Left colon (tissue), 2 donors: ENCODE measurements at regions not wholly inside any gene's neighbourhood (a gene's known extent, or its start where the extent isn't known, plus 50 kb on each side); places are given as distances from the start of the nearest gene placed in this dataset.

Experiments
- ATAC-seq: fragments of 200-7000 bp; cut with Tn5 transposase; one replicate; pipeline ENCODE4 v1.9.1; 2020; ENCODE audit warnings: mild to moderate bottlenecking, moderate library complexity
- DNase-seq, 2 donors: peaks; one replicate each; pipeline ENCODE4 v3.0.0-alpha.2; 2020
- intact Hi-C, 2 donors: fragments of 100-400 bp; cut with DNase I in 1 of 2; cut with micrococcal nuclease in 1 of 2; formaldehyde crosslinking; loops; one replicate each; pipeline versions ENCODE4 v1.11.2 to v1.14.0; 2022; cut with DNase I, micrococcal nuclease
- donor health status: DM: no; HTN: no; CAD: no.
- donor health status: DM: yes; HTN: yes; CAD: no.

GRCh38 chr5:37899037-37899436 lies 59.2 kb upstream of the GDNF start:
- ATAC-seq: no peak
- no peak for DNase-seq
- intact Hi-C loops: no loop called here

DNA sequence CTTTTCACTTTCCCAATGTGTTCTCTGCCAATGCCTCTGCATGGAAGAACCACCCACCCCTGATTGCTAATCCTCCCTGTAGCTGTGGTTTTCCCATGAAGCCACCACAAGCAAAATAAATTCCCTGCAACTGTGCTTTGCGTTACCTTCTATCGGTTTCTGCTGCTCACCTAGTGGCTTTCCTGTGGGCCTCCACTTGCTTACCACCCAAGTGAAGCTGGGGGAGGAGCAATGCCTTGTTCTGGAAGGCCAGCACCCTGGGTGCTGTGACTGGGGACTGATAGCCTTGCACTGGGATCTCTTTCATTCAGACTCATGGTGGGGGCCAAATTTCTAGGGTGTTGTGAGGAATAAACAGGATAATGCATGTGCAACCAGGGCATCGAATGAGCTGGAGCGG lies 56.3 kb upstream of the GDNF start:
- ATAC-seq: no peak
- intact Hi-C loops: no loop called here

GRCh38 chr5:37893434-37894134 lies 53.7 kb upstream of the GDNF start:
- DNase-seq: no peak
- ATAC-seq: no peak
- intact Hi-C loops: no loop called here

More for the DNA sequence above, 56.3 kb upstream of the GDNF start:
- DNase-seq: no peak

DNA sequence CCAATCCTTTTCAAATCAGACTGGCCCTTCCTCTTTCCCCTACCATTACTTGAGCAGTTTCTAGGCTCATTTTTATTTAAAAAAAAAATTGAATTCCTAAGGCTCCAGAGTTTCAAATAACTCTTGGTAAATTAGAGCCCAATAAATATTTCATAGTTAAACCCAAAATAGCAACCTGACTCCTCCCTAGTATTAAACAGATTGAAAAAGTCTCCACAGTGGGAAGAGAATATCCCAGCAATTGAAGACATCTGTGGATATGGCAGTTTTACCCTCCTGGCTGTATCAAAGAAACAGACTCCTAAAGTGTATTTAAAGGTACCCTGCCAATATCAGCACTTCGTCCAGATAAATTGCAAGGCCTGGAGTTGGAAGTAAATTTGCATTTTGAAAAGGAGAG lies 52.7 kb upstream of the GDNF start:
- DNase-seq (no peak), ATAC-seq (no peak)
- intact Hi-C loops: no loop called here

DNA sequence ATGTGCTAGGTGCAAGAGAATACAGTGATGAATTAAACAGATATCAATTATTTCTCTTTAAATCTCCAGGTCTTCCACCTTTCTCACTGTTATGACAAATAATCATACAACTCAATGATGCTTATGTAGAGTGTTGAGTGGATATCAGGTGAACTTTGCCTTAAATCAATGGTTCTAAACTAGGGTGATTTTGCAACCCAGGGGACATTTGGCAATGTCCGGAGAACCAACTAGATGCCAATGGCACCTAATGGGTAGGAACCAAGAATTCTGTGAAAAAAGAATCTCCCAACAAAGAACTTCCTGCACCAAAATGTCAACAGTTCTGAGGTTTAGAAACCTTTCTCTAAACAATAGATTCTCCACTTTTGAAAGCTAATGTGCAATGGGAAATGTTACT lies 52.0 kb upstream of the GDNF start:
- DNase-seq (no peak), ATAC-seq (no peak)
- intact Hi-C loops: no loop called here

DNA sequence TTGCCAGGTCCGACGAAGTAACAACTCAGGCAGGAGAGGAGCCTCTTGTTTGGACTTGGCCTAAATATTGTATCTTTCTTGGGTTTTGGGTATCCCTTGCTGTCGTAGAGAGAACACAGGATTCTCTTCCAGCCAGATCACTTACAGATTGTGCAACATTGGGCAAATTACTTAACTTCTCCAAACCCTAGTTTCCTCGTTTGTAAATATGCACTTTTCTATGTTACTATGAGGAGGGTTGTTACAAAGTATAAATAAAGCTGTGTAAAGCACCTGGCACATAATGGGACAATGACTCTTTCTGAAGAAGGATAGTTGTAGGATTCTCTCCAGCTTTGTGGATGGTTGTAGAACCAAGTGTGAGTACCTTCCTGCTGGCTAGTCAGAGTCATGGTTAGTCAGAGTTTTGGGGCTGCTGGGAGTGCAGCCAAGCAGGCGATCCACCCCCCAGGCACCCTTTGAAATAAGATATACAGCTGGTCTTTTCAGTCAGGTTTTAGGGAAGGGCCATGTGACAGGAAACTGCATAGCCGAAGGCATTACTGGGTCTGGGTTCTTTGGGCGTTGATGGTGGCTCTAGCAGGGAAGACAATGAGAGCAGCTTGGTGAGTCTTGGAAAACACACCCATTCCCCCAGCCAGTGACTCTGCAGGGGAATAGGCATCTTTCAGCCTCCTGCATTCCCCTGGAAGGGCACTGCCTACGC lies 49.9 kb upstream of the GDNF start:
- no peak for ATAC-seq
- DNase-seq: no peak
- intact Hi-C loops: no loop called here
